GM12801 (cell line): ENCODE measurements at regions not wholly inside any gene's neighbourhood (a gene's known extent, or its start where the extent isn't known, plus 50 kb on each side); places are given as distances from the start of the nearest gene placed in this dataset.

Source experiments
- TF ChIP-seq, protein P1 (sequence below): IDR thresholded peaks from one replicate; pipeline ENCODE4 v1.5.1; 2011; ENCODE audit warnings: control low read depth; ENCODE audit not compliant: insufficient read length; ENCODE audit errors: extremely low read depth

DNA sequence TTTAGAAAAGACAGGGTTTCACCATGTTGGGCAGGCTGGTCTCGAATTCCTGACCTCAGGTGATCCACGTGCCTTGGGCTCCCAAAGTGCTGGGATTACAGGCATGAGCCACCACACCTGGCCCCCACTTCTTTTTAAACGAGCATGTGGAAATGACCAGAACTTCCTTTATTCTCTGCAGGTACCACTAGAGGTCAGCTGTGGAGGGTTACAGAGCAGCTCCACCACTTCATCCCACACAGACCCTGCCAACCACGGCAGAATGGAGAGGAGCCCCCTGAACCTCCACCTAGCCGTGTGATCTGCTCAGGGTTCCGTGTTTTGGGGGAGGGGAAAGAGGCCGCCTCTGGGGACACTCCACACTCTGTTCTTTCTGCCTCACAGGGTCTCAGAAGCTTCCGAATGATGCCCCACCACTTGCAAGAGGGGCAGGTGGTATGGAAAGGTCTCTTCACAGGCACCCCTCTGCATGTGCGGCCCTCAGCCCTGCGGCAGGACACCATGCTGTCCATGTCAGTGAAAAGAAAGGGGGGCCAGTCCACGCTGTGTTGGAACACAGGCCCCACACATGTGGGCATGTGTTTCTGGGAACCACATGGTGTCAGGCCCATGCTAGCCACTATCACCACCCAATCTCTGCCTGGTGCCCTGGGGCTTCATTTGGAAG is 465.0 kb downstream of the TSHZ3 start:
- TF ChIP-seq, protein P1, sequence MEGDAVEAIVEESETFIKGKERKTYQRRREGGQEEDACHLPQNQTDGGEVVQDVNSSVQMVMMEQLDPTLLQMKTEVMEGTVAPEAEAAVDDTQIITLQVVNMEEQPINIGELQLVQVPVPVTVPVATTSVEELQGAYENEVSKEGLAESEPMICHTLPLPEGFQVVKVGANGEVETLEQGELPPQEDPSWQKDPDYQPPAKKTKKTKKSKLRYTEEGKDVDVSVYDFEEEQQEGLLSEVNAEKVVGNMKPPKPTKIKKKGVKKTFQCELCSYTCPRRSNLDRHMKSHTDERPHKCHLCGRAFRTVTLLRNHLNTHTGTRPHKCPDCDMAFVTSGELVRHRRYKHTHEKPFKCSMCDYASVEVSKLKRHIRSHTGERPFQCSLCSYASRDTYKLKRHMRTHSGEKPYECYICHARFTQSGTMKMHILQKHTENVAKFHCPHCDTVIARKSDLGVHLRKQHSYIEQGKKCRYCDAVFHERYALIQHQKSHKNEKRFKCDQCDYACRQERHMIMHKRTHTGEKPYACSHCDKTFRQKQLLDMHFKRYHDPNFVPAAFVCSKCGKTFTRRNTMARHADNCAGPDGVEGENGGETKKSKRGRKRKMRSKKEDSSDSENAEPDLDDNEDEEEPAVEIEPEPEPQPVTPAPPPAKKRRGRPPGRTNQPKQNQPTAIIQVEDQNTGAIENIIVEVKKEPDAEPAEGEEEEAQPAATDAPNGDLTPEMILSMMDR = no peak

DNA sequence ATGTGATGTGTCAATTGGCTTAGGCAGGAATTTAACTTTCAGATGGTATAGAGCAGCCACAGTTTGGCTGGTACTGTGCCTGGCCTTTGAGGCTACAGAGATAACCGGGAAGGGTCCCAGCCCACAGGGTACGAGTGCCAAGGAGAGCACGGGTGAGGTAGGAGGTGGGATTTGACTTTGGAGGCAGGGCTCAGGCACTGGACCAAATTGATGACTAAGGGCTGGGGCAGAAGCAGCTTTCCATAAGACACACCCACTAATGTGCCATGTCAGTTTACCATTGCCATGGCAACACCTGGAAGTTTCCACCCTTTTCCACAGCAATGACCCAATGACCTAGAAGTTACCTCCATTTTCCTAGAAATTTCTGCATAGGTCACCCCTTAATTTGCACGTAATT is 466.2 kb downstream of the TSHZ3 start:
- TF ChIP-seq, protein P1 = no peak

DNA sequence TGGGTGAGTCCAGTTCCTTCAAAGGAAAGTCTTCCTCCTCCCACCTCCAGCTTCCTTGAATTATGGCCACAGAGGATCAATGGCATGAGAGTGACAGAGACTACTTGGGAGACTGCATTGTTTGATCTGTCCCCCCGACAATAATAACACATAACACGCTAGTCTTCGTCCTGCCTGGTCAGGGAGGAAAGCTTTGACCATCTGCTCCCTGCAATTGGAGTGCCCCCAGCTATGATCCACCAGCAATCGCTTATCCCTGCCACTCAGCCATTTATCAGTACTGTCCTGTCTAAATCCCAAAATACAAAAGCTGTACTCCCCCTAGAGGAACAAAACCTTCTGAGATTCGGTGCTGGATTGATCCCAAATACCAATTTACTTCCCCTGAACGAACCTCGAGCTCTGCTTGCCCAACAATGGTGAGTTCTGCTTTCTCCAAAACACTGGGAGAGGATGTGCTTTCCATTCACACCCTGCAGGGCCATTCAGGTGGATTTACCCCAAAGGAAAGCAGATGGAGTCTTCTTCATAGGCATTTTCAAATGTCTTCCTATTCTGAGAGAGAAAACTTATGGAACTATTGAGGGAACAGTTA is 466.7 kb downstream of the TSHZ3 start:
- TF ChIP-seq, protein P1 = no peak

DNA sequence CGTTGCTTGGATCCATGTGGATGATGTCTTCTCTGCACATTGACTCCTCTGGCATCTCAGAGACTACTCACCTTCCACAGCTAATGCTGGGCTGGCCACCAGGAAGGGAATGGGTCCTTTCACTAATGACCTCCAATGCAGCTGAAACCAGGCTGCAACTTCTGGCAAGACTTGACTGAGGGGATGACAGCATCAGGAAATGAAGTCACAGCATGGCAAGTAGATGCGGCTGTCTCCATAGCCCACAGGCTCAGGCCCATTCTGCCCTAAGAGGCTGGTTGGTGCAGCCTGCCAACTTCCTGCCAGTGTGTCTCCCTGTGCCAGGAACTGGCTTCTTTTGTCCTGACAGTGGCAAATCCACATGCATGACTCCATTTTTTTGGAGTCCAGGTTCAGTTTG is 467.3 kb downstream of the TSHZ3 start:
- TF ChIP-seq, protein P1 = no peak

DNA sequence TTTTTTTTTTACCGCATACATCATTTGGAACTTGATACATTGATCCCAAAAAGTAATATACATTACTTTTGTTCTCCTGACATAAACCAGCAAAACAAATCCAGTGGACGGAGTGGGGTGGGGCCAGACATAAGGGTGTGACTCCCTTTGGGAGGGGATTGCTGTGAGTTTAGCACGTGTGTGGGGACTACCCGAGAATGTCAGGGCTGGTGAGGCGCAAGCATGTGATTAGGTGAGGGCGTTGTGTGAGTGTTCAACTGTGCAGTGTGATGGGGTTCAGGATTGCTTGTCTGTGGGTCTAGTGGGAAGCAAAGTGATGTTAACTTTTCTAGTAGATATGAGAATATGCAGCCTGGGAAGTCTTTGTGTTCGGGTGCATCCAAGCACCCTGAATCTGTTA is 468.0 kb downstream of the TSHZ3 start:
- TF ChIP-seq, protein P1 = no peak

DNA sequence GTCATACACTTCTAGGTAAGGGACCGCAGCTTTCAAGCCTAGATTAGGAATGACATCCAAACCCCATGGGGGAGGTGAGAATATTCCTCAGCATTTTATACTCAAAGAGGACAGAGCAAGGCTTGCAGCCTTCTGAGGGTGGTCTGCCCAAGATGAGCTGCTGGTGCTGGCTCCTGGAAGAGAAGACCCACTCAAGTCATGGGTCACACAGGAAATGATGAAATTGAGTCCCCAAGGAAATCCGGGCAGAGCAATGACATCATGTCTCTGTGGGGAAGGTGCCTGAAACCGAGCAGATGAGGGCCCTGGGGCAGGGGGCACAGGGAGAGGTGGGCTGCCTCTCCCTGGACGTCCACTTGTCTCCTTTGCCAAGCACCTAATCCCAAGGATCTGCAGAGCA is 468.7 kb downstream of the TSHZ3 start:
- TF ChIP-seq, protein P1 = no peak

DNA sequence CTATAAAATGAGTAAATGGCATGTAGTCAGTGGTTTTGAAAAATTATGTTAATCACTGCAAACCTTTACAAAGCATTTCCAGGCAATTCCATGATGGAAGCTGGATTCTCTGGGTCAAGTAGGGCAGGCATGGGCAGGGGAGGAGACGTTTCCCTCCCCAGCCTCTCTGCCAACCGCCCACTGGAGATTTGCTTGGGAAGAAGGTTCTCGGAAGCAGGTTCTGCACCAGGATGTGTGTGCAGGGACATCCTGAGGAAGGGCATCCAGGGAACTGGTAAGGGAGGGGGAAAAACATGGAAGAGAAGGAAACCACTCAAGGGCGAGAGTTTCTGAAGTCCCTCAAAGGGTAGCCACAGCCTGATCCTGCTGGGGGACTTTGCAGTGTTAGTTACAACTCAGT is 469.1 kb downstream of the TSHZ3 start:
- TF ChIP-seq, protein P1 = no peak
